ENCODE measurements at regions not wholly inside any gene's neighbourhood (a gene's known extent, or its start where the extent isn't known, plus 50 kb on each side); places are given as distances from the start of the nearest gene placed in this dataset.

DNA sequence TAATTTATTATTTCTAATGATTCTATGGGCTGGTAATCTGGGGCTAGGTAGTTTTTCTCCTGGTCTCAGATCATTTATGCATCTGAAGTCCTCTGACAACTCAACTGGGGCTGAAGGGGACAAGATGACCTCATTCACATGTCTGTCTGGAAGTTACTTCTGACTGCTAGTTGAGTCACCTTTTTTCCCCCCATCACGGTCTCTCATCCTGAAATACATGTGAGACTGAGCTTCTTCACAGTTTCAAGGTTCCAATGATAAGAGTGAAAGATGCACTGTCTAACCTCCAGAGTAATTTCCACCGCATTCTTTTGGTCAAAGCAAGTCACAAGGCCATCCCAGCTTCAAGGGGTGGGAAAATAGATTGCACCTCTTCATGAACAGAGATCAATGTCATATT, 356.7 kb upstream of the RPS6KA3 start:
- TF ChIP-seq CEBPB (IDR thresholded peaks at IDR 0.05; ENCODE audit: low read depth) (no peak), SRF (IDR thresholded peaks at IDR 0.05; ENCODE audit: low read depth) (no peak), SIN3A (IDR thresholded peaks at IDR 0.05; ENCODE audit: low read depth) (no peak), SP1 (IDR thresholded peaks at IDR 0.05; ENCODE audit: low read depth) (no peak), POLR2A (IDR thresholded peaks at IDR 0.05; ENCODE audit: borderline replicate concordance, extremely low read depth, insufficient read depth, insufficient read length) (no peak), RAD21 (IDR thresholded peaks at IDR 0.05; ENCODE audit: low read depth) (no peak), EZH2phosphoT487 (IDR thresholded peaks at IDR 0.05; ENCODE audit: borderline replicate concordance) (no peak), YY1 (IDR thresholded peaks at IDR 0.05; ENCODE audit: extremely low read depth, insufficient replicate concordance, low read depth, low read length) (no peak), EZH2 (IDR thresholded peaks at IDR 0.05) (no peak), CBX3 (IDR thresholded peaks at IDR 0.05; ENCODE audit: low read depth) (no peak), ZFX (IDR thresholded peaks at IDR 0.05) (no peak)
- TF ChIP-seq, protein P1, sequence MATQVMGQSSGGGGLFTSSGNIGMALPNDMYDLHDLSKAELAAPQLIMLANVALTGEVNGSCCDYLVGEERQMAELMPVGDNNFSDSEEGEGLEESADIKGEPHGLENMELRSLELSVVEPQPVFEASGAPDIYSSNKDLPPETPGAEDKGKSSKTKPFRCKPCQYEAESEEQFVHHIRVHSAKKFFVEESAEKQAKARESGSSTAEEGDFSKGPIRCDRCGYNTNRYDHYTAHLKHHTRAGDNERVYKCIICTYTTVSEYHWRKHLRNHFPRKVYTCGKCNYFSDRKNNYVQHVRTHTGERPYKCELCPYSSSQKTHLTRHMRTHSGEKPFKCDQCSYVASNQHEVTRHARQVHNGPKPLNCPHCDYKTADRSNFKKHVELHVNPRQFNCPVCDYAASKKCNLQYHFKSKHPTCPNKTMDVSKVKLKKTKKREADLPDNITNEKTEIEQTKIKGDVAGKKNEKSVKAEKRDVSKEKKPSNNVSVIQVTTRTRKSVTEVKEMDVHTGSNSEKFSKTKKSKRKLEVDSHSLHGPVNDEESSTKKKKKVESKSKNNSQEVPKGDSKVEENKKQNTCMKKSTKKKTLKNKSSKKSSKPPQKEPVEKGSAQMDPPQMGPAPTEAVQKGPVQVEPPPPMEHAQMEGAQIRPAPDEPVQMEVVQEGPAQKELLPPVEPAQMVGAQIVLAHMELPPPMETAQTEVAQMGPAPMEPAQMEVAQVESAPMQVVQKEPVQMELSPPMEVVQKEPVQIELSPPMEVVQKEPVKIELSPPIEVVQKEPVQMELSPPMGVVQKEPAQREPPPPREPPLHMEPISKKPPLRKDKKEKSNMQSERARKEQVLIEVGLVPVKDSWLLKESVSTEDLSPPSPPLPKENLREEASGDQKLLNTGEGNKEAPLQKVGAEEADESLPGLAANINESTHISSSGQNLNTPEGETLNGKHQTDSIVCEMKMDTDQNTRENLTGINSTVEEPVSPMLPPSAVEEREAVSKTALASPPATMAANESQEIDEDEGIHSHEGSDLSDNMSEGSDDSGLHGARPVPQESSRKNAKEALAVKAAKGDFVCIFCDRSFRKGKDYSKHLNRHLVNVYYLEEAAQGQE (IDR thresholded peaks at IDR 0.05; ENCODE audit: low read depth) = no peak
- TF ChIP-seq, protein P2, sequence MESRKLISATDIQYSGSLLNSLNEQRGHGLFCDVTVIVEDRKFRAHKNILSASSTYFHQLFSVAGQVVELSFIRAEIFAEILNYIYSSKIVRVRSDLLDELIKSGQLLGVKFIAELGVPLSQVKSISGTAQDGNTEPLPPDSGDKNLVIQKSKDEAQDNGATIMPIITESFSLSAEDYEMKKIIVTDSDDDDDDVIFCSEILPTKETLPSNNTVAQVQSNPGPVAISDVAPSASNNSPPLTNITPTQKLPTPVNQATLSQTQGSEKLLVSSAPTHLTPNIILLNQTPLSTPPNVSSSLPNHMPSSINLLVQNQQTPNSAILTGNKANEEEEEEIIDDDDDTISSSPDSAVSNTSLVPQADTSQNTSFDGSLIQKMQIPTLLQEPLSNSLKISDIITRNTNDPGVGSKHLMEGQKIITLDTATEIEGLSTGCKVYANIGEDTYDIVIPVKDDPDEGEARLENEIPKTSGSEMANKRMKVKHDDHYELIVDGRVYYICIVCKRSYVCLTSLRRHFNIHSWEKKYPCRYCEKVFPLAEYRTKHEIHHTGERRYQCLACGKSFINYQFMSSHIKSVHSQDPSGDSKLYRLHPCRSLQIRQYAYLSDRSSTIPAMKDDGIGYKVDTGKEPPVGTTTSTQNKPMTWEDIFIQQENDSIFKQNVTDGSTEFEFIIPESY (IDR thresholded peaks at IDR 0.05; ENCODE audit: extremely low read depth, insufficient replicate concordance, low read length) = no peak
- H3K9me3 ChIP-seq (ENCODE audit: control insufficient read depth in 1 of 2, insufficient read depth in 1 of 2, low read depth in 1 of 2, low read length in 2 of 2) = no peaks in the 10 kb centered on the region
- H3K4me2 ChIP-seq (ENCODE audit: low read length) = no peak overlapping the region
- no peaks in the 10 kb centered on the region for H3K9me2 ChIP-seq (ENCODE audit: insufficient read depth)
- no peak overlapping the region for H3K4me3 ChIP-seq (replicated peaks in 1 of 2; ENCODE audit: low read depth in 1 of 2, low read length in 2 of 2)
- ChIA-PET RAD21 (ENCODE audit: low non-redundant PET in 1 of 2, low total read pairs in 2 of 2, uncharacterized antibody in 2 of 2, unreplicated experiment in 2 of 2) (no interaction called here), CTCF (no interaction called here), POLR2A (no interaction called here)
- no peaks in the 10 kb centered on the region for H3K79me2 ChIP-seq (ENCODE audit: insufficient read depth, low read length)
- no peaks in the 10 kb centered on the region for H3K27me3 ChIP-seq (ENCODE audit: insufficient read depth, low read length)
- no peaks in the 10 kb centered on the region for H3K36me3 ChIP-seq (ENCODE audit: control insufficient read depth in 1 of 2, insufficient read depth in 2 of 2, low read length in 2 of 2)
- no peak overlapping the region for H3K9ac ChIP-seq (ENCODE audit: low read length)
- no peak overlapping the region for H2AFZ ChIP-seq (ENCODE audit: low read depth, low read length, poor library complexity, severe bottlenecking)
- H3K27ac ChIP-seq (ENCODE audit: low read depth, low read length) = no peak overlapping the region
- ATAC-seq (no peak), DNase-seq (ENCODE audit: low read depth, low spot score) (peak; percentile 0)
- intact Hi-C loops (cut with micrococcal nuclease) = no loop called here
- H4K20me1 ChIP-seq (ENCODE audit: insufficient read depth) = no peaks in the 10 kb centered on the region
- no TSS peak for BruUV-seq (replicated peaks)
- H3K4me1 ChIP-seq (ENCODE audit: control insufficient read depth in 1 of 2, insufficient read depth in 2 of 2, low read length in 2 of 2) = no peaks in the 10 kb centered on the region; a peak in 2 of 4 replicates
